Activated CD4-positive, alpha-beta T cell treated with anti-CD3 and anti-CD28 coated beads for 24 hours (primary cell): ENCODE measurements at regions not wholly inside any gene's neighbourhood (a gene's known extent, or its start where the extent isn't known, plus 50 kb on each side); places are given as distances from the start of the nearest gene placed in this dataset.

Experiments used
- DNase-seq, 2 donors: peaks; one replicate each; pipeline ENCODE4 v3.0.0-alpha.2; 2020; ENCODE audit warnings: low read depth in 2 of 2

DNA sequence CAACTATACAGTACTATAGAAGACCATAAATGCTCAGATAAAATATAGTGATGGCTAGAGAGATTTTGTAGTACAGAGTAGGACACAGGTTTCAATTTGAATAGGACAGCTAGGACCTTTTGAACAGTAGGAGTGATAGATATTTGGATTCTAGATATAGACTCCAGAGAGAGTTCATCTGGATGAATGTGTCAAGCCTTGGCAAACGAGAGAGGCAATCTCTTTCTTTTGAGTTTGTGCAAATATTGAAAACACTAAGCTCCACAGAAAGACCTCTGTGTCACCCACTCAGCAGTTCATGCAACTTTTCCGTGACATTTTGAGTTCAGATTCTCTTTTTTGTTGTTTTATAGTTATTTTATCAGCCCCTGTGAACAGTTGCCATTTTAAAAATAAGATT, 834.3 kb upstream of the COBL start:
- DNase-seq, result no peak

- no peak for DNase-seq
Observed at GRCh38 chr7:52146871-52147634, 830.4 kb upstream of the COBL start.

DNA sequence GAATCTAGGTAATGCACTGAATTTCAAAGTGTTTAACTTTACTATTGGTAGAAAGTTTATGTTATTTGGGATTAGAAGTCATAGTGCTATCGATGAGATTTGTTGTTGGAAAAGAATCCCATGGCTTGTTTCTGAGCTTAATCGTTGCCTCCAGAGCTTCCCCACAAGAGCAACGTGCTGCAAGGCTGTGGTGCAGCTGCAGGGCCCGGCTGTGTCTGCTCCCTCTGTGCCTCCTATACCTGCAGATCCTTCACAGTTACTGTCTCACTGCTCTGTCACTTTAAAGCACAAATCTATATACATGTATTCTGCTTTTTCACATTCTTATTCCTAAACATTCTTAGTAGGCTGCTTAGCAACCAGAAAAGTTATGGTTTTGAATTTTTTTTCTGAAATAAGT, 826.6 kb upstream of the COBL start:
- no peak for DNase-seq

DNA sequence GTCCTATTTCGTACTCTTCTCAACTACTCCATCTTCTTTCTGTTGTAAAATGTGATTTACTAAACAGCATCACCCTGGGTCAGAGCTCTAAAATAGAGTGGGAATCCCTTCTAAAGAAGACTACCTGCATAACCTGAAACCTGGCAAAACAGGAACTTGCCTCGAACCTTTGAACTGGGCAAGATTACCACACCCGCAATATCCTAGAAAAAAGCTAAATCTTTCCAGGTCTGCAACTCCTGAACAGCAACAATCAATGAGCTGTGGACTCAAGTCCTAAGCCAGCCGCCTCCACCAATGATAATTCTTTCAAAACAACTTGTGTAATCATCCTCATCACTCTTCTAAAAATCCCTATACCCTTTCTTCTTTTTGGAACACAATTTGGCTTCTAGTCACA, 824.2 kb upstream of the COBL start:
- no peak for DNase-seq

- no peak for DNase-seq
Observed at GRCh38 chr7:52135403-52135802, 818.8 kb upstream of the COBL start.

GRCh38 chr7:52129278-52129677, 812.7 kb upstream of the COBL start:
- no peak for DNase-seq

GRCh38 chr7:52120912-52121311, 804.3 kb upstream of the COBL start:
- no peak for DNase-seq

- DNase-seq, result no peak
Observed at GRCh38 chr7:52119537-52119936, 802.9 kb upstream of the COBL start.

DNA sequence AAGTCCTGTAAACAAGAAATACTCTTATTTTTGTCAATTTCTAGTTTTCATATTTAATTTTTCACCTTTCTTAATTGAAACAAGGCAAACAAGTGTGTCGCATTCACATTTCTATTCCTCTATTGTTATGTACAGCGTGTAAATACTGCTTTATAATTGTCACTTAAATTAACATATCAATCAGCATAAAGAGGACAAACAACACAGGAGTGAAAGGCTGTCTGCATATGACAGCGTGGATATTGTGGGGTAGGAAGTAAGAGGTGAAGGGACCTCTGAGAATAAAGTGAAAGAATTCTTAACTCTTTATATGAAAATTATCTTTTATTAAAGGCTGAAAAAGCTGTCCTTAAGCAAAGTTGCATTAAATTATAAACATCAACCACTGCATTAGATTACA, 797.9 kb upstream of the COBL start:
- DNase-seq, result no peak

DNA sequence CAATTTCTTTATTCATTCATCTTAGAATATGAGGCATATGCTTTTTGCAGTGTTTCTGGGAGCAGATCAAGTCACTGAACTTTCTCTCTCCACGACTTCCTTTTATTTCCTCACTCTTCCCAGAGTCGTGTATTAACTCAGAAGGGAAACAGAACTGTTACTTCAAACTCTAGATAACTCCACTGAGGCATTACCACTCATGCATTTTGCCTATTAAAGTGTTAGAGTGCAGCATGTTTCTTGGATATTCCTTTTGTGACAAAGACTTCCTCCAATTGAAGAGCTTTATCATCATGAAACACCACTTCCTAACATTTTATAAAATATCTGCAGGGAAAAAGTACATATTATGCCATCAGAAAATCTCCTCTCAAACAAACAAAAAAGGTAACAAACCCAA, 797.4 kb upstream of the COBL start:
- DNase-seq, result no peak

GRCh38 chr7:52107355-52107754, 790.7 kb upstream of the COBL start:
- no peak for DNase-seq

DNA sequence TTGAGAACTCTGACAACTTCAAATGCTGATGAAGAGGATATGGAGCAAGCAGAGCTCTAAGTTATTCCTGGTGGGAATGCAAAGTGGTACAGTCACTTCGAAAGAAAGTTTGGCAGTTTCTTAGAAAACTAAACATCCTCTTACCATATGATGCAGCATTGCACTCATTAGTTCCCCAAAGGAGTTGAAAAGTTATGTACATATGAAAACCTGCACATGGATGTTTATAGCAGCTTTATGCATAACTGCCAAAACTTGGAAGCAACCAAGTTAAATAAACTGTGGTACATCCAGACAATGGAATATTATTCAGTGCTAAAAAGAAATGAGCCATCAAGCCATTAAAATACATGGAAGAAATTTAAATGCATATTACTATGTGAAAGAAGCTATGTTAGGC, 779.3 kb upstream of the COBL start:
- DNase-seq, result no peak

GRCh38 chr7:52091996-52092395, 775.4 kb upstream of the COBL start:
- no peak for DNase-seq

GRCh38 chr7:52091101-52091500, 774.5 kb upstream of the COBL start:
- no peak for DNase-seq

GRCh38 chr7:52088008-52088901, 771.6 kb upstream of the COBL start:
- DNase-seq, result no peak

DNA sequence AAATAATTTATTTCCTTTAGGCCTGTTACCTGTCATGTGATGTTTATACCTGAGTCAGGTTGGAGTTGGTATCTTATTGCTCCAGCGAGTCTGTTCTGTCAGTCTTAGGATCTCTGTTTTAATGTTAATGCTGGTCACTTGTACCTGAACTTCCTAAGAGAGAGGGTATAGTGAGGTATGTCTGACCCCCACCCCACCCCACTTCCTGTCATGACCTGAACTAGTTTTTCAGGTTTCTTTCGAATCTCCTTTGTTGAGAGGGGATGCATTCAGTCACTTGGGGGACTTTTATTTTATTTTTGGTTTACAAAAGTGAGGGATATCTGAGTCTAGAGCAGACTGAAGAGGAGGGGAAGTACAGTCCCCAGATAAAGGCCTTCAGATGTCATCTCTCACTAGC, 769.0 kb upstream of the COBL start:
- no peak for DNase-seq

DNA sequence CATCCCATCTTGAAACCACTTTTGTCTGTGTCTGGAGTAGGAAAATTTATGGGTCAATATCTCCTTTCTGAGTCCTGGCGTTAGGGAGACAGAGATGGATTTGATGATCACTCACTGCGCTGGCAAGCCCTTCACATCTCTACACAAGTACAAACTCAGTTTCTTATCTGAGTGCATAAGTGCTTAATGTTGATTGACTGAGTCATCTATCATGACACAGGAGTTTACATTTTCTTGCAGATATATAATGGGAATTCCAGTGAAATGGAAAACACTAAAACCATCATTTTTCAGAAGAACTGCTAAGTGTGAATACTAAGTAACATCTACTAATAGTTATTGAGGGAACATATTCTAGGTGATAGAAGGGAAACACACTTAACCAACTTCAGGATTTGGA, 763.9 kb upstream of the COBL start:
- no peak for DNase-seq

GRCh38 chr7:52079726-52080125, 763.1 kb upstream of the COBL start:
- DNase-seq, result no peak

DNA sequence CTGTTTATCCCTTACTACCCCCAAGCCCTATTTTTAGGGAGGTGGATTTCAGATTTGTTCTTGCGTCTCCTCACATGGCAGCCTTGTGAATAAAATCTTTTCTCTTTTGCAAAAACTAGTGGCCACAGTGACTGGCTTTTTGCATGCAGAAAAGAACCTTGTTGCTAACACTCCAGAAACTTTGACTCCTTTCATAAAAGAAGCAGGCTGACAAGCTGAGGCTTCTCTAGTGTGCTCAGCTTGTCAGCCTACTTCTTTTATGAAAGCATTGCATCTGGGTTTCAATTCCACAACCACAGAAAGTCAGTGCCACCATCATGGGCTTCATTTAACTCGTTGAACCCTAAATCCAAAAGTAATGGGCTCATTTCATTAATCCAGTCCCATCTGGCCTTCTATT, 761.0 kb upstream of the COBL start:
- no peak for DNase-seq

DNA sequence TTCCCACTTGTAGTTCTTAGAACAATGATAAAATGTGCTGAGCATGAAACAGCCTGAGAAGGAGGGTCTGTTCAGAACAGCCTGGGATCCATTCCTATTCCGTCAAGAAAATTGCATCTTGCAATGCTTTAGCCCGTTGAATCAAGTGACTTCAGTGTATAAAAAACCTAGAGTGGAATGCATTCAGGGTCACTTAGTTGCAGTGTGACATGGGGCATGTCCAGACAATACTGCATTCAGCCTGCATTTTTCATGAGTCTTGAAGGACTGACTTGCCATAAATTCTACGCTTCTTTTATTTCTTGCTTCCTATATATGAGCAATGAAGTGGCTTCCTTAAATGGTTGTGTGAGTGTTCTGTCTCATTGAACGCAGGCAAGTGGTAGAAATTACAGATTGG, 758.3 kb upstream of the COBL start:
- DNase-seq, result no peak

GRCh38 chr7:52074071-52074470, 757.5 kb upstream of the COBL start:
- no peak for DNase-seq

DNA sequence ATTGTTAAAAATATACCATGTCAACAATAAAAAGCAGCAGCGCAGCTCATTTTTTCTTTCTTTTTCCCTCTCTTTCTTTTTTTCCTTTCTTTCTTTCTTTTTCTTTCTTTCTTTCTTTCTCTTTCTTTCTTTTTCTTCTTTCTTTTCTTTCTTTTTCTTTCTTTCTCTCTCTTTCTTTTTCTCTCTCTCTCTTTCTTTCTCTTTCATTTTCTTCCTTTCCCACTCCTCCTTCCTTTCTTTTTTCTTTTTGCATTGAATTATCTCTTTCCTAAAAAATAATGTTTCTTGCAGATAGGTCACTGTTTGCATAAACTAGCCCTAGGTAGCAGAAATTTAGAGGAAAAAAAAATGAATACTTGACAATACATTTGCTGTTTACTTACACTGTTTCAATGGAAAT, 755.1 kb upstream of the COBL start:
- DNase-seq, result no peak

DNA sequence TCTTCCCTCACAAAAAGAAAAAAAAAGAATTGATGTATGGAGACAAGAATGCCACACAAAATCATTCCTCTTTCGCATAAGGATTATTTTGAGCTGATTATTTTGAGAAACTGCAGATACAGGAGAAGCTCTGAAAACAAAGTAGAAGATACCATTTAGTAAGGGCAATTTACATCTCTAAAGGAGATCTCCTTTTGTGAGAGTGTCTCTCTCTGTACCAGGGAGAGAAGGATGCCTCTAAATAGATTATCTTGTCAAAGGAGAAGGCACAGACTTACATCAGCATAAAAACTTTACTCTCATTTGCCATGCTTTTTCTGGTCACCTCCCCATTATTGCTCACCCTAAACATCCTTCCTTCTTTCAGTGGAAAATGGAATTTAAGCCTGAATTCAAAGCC, 747.9 kb upstream of the COBL start:
- DNase-seq, result no peak
